ENCODE measurements at regions not wholly inside any gene's neighbourhood (a gene's known extent, or its start where the extent isn't known, plus 50 kb on each side); places are given as distances from the start of the nearest gene placed in this dataset.
"Not testable (repeated sequence)": the region's sequence is repeated elsewhere in the genome, so short reads cannot be mapped to it uniquely, and the experiment has no call there.

GRCh38 chr1:47594627-47595026, 156.8 kb downstream of the FOXD2 start:
- no peak for DNase-seq (ENCODE audit: low read depth in 2 of 2)

- DNase-seq (ENCODE audit: low read depth in 2 of 2), result no peak
Measured at GRCh38 chr1:47596328-47596727, 158.5 kb downstream of the FOXD2 start.

GRCh38 chr1:47598357-47598756, 160.5 kb downstream of the FOXD2 start:
- DNase-seq (ENCODE audit: low read depth in 2 of 2), result no peak

GRCh38 chr1:47599777-47600176, 161.9 kb downstream of the FOXD2 start:
- no peak for DNase-seq (ENCODE audit: low read depth in 2 of 2)

GRCh38 chr1:47602491-47602890, 164.6 kb downstream of the FOXD2 start:
- DNase-seq (ENCODE audit: low read depth in 2 of 2), result not testable (repeated sequence)

- DNase-seq (ENCODE audit: low read depth in 2 of 2), result not testable (repeated sequence)
Measured at GRCh38 chr1:47604869-47605268, 167.0 kb downstream of the FOXD2 start.

- no peak for DNase-seq (ENCODE audit: low read depth in 2 of 2)
Measured at GRCh38 chr1:47608296-47608875, 170.5 kb downstream of the FOXD2 start.

GRCh38 chr1:47611992-47612391, 174.1 kb downstream of the FOXD2 start:
- no peak for DNase-seq (ENCODE audit: low read depth in 2 of 2)

- DNase-seq (ENCODE audit: low read depth in 2 of 2), result no peak
Measured at GRCh38 chr1:47612819-47613218, 175.0 kb downstream of the FOXD2 start.

GRCh38 chr1:47616036-47616435, 178.2 kb downstream of the FOXD2 start:
- no peak for DNase-seq (ENCODE audit: low read depth in 2 of 2)

GRCh38 chr1:47616906-47617305, 179.1 kb downstream of the FOXD2 start:
- no peak for DNase-seq (ENCODE audit: low read depth in 2 of 2)

- no peak for DNase-seq (ENCODE audit: low read depth in 2 of 2)
Measured at GRCh38 chr1:47617381-47618221, 179.8 kb downstream of the FOXD2 start.

GRCh38 chr1:47618222-47618720, 180.4 kb downstream of the FOXD2 start:
- no peak for DNase-seq (ENCODE audit: low read depth in 2 of 2)

GRCh38 chr1:47618830-47619229, 181.0 kb downstream of the FOXD2 start:
- no peak for DNase-seq (ENCODE audit: low read depth in 2 of 2)

GRCh38 chr1:47621483-47621882, 183.6 kb downstream of the FOXD2 start:
- DNase-seq (ENCODE audit: low read depth in 2 of 2), result no peak

GRCh38 chr1:47621977-47622376, 184.1 kb downstream of the FOXD2 start:
- no peak for DNase-seq (ENCODE audit: low read depth in 2 of 2)

- no peak for DNase-seq (ENCODE audit: low read depth in 2 of 2)
Measured at GRCh38 chr1:47622776-47623556, 185.1 kb downstream of the FOXD2 start.

GRCh38 chr1:47623557-47623940, 185.7 kb downstream of the FOXD2 start:
- DNase-seq (ENCODE audit: low read depth in 2 of 2), result no peak

- no peak for DNase-seq (ENCODE audit: low read depth in 2 of 2)
Measured at GRCh38 chr1:47624531-47624930, 186.7 kb downstream of the FOXD2 start.

GRCh38 chr1:47627016-47627415, 189.2 kb downstream of the FOXD2 start:
- no peak for DNase-seq (ENCODE audit: low read depth in 2 of 2)

GRCh38 chr1:47627471-47628370, 189.9 kb downstream of the FOXD2 start:
- no peak for DNase-seq (ENCODE audit: low read depth in 2 of 2)

All from stimulated activated CD8-positive, alpha-beta memory T cell treated with anti-CD3 and anti-CD28 coated beads, Interleukin-2, amount 100 ng/mL, for 48 hours (primary cell).